ENCODE measurements at regions not wholly inside any gene's neighbourhood (a gene's known extent, or its start where the extent isn't known, plus 50 kb on each side); places are given as distances from the start of the nearest gene placed in this dataset.
A peak's percentile ranks its signal among the peaks of the same experiment; 100 is the strongest.
"Not testable (repeated sequence)": the region's sequence is repeated elsewhere in the genome, so short reads cannot be mapped to it uniquely, and the experiment has no call there.

DNA sequence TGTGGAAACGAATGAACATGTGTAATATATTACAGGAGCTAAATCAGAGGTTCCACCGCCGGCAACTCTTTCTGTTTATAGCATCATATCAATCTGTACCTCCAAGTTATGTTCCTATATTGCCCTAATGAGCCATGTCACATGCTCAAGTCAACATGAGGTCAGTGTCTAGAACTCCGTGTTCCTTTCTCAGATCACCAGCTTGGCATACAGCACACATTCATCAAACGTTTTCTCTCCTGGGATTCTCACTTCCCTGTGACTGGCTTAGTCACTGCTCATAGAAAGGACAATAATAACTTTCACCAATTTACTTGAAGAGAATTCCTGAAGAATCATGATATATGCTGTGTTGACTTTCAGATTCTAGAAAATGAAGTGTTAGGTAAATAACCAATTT lies 532.0 kb upstream of the SPANXN1 start:
- H3K9me3 ChIP-seq: peaks cover 2% of the 10 kb centered on the region; the same call in 1 of the 2 replicates
- no peaks in the 10 kb centered on the region for H3K4me1 ChIP-seq
- DNase-seq (ENCODE audit: low spot score in 2 of 2): no peak
- in situ Hi-C loops (cut with MboI; ENCODE audit: low sequenced_read_pairs): no loop called here
- H3K27me3 ChIP-seq (ENCODE audit: low read depth): no peaks in the 10 kb centered on the region
- no peaks in the 10 kb centered on the region for H3K36me3 ChIP-seq (replicated peaks)
- H3K4me3 ChIP-seq: no peak overlapping the region

DNA sequence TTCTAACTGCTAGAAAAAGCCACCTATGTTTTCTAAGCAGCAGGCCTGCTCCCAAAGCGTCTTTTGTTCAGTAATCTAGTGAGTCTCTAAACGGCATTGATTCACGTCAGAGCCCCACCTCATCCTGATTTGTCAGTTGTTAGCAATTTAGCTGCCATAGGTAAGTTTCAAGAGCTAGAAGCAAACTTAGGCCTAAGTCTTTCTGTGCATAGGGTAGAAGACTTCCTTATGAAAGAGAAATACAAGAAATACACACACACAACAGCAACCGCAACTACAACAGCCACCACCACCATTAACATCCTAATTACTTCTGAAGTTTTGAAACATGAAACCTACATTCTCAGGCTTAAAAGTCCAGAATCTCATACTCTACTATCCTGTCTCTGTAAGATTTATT lies 531.1 kb upstream of the SPANXN1 start:
- DNase-seq (ENCODE audit: low spot score in 2 of 2): no peak
- in situ Hi-C loops (cut with MboI; ENCODE audit: low sequenced_read_pairs): no loop called here
- Histone ChIP-seq H3K4me3 (no peak overlapping the region), H3K4me1 (no peaks in the 10 kb centered on the region), H3K36me3 (replicated peaks) (no peaks in the 10 kb centered on the region), H3K9me3 (peaks cover 2% of the 10 kb centered on the region; the same call in 1 of the 2 replicates), H3K27me3 (ENCODE audit: low read depth) (no peaks in the 10 kb centered on the region)

DNA sequence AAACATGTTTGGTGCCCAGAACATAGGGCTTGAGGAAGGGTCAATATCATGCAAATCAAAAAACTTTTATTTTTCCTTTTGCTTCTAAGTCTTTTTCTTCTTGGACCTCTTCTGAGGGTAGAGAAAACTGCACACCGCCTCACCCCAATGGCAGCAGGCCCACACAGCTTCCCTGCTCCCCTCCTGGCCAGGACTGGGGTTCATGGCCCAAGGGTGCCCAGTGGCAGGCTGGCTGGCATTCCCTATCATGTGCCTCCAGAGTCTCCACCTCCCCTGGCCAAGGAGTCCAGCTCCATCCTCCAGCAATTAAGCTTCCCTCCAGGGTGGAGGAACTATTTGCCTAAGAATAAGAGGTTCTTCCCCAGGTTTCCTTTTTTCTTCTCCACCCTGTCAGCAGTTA lies 529.6 kb upstream of the SPANXN1 start:
- H3K27me3 ChIP-seq (ENCODE audit: low read depth): no peaks in the 10 kb centered on the region
- peaks cover 2% of the 10 kb centered on the region; the same call in 1 of the 2 replicates for H3K9me3 ChIP-seq
- no peaks in the 10 kb centered on the region for H3K36me3 ChIP-seq (replicated peaks)
- no peaks in the 10 kb centered on the region for H3K4me1 ChIP-seq
- DNase-seq (ENCODE audit: low spot score in 2 of 2): no peak
- H3K4me3 ChIP-seq: no peak overlapping the region
- in situ Hi-C loops (cut with MboI; ENCODE audit: low sequenced_read_pairs): no loop called here

DNA sequence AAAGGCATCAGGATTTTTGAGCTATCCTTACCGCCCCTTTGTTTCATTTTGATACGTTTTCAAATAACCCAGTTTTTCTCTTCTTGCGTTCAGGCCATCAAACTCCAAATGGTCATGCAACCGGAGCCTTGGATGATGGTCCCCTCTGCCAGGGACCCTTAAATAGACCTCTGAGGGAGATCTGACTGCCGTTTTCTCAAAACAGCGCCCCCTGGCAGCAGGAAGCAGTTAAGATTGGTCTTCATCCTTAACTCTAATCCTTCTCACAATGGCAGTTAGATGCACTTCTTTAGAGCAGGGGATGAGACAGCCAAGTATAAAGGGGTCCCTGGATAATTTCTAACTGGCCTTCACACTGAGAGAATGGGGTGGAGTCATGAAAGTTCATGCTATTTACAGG lies 525.0 kb upstream of the SPANXN1 start:
- H3K4me1 ChIP-seq: no peaks in the 10 kb centered on the region
- H3K27me3 ChIP-seq (ENCODE audit: low read depth): no peaks in the 10 kb centered on the region
- in situ Hi-C loops (cut with MboI; ENCODE audit: low sequenced_read_pairs): no loop called here
- no peak overlapping the region for H3K4me3 ChIP-seq
- no peaks in the 10 kb centered on the region for H3K36me3 ChIP-seq (replicated peaks)
- peak in 1 of 2 experiments; percentile 11 for DNase-seq (ENCODE audit: low spot score in 2 of 2)
- H3K9me3 ChIP-seq: peaks cover 2% of the 10 kb centered on the region; the same call in 1 of the 2 replicates

DNA sequence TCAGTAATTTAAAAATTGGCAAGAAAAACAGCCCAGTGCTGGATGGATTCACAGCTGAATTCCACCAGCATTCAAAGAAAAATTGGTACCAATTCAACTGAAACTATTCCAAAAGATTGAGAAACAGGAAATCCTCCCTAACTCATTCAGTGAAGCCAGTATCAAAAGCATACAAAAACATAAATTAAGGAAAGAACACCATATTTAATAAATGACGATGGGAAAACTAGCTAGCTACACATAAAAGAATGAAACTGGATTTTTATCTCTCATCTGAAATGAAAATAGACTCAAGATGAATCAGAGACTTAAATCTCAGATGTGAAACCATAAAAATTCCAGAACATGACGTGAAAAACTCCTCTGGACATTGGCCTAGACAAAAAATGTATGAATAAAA lies 516.8 kb upstream of the SPANXN1 start:
- Histone ChIP-seq H3K27me3 (ENCODE audit: low read depth) (no peaks in the 10 kb centered on the region), H3K9me3 (no peaks in the 10 kb centered on the region), H3K36me3 (replicated peaks) (no peaks in the 10 kb centered on the region), H3K4me3 (no peak overlapping the region), H3K4me1 (no peaks in the 10 kb centered on the region)
- DNase-seq (ENCODE audit: low spot score in 2 of 2): no peak
- in situ Hi-C loops (cut with MboI; ENCODE audit: low sequenced_read_pairs): no loop called here

GRCh38 chrX:144732588-144732987 lies 514.7 kb upstream of the SPANXN1 start:
- H3K9me3 ChIP-seq: no peaks in the 10 kb centered on the region
- DNase-seq (ENCODE audit: low spot score in 2 of 2): no peak
- no peaks in the 10 kb centered on the region for H3K36me3 ChIP-seq (replicated peaks)
- in situ Hi-C loops (cut with MboI; ENCODE audit: low sequenced_read_pairs): no loop called here
- no peaks in the 10 kb centered on the region for H3K4me1 ChIP-seq
- no peak overlapping the region for H3K4me3 ChIP-seq
- no peaks in the 10 kb centered on the region for H3K27me3 ChIP-seq (ENCODE audit: low read depth)

GRCh38 chrX:144738246-144738645 lies 509.1 kb upstream of the SPANXN1 start:
- in situ Hi-C loops (cut with MboI; ENCODE audit: low sequenced_read_pairs): no loop called here
- DNase-seq (ENCODE audit: low spot score in 2 of 2): no peak
- Histone ChIP-seq H3K36me3 (replicated peaks) (no peaks in the 10 kb centered on the region), H3K27me3 (ENCODE audit: low read depth) (no peaks in the 10 kb centered on the region), H3K4me1 (no peaks in the 10 kb centered on the region), H3K9me3 (no peaks in the 10 kb centered on the region), H3K4me3 (no peak overlapping the region)

GRCh38 chrX:144768540-144768939 lies 478.8 kb upstream of the SPANXN1 start:
- H3K36me3 ChIP-seq (replicated peaks): no peaks in the 10 kb centered on the region
- no peak overlapping the region for H3K4me3 ChIP-seq
- H3K9me3 ChIP-seq: no peaks in the 10 kb centered on the region
- no peaks in the 10 kb centered on the region for H3K27me3 ChIP-seq (ENCODE audit: low read depth)
- in situ Hi-C loops (cut with MboI; ENCODE audit: low sequenced_read_pairs): no loop called here
- no peak for DNase-seq (ENCODE audit: low spot score in 2 of 2)
- H3K4me1 ChIP-seq: no peaks in the 10 kb centered on the region

- H3K4me1 ChIP-seq; H3K36me3 ChIP-seq (replicated peaks); H3K27me3 ChIP-seq (ENCODE audit: low read depth); in situ Hi-C loops (cut with MboI; ENCODE audit: low sequenced_read_pairs); DNase-seq (ENCODE audit: low spot score in 2 of 2); H3K9me3 ChIP-seq; H3K4me3 ChIP-seq: not testable (repeated sequence)
Observed at GRCh38 chrX:144783528-144783927, 463.8 kb upstream of the SPANXN1 start.

DNA sequence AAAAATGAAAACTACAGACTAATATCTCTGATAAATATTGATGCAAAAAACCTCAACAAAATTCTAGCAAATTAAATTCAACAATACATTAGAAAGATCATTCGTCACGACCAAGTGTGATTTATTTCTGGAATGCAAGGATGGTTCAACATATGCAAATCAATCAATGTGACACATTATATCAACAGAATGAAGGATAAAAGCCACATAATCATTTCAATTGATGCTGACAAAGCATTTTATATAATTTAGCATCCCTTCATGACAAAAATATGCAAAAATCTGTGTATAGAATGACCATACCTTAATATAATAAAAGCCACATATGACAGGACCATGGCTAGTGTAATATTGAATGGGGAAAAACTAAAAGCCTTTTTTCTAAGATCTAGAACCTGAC lies 457.2 kb upstream of the SPANXN1 start:
- Histone ChIP-seq H3K4me3 (no peak overlapping the region), H3K27me3 (ENCODE audit: low read depth) (no peaks in the 10 kb centered on the region)
- DNase-seq (ENCODE audit: low spot score in 2 of 2): no peak

GRCh38 chrX:144791298-144791697 lies 456.0 kb upstream of the SPANXN1 start:
- no peak overlapping the region for H3K4me3 ChIP-seq
- H3K9me3 ChIP-seq: 0 out of 2 replicates have a peak, but pooled peaks cover 2% of the 10 kb centered on the region
- no peaks in the 10 kb centered on the region for H3K36me3 ChIP-seq (replicated peaks)
- H3K27me3 ChIP-seq (ENCODE audit: low read depth): no peaks in the 10 kb centered on the region
- DNase-seq (ENCODE audit: low spot score in 2 of 2): no peak
- H3K4me1 ChIP-seq: no peaks in the 10 kb centered on the region
- in situ Hi-C loops (cut with MboI; ENCODE audit: low sequenced_read_pairs): no loop called here

More for the DNA sequence above, 457.2 kb upstream of the SPANXN1 start:
- H3K9me3 ChIP-seq: 0 out of 2 replicates have a peak, but pooled peaks cover 2% of the 10 kb centered on the region
- no peaks in the 10 kb centered on the region for H3K36me3 ChIP-seq (replicated peaks)
- H3K4me1 ChIP-seq: no peaks in the 10 kb centered on the region
- in situ Hi-C loops (cut with MboI; ENCODE audit: low sequenced_read_pairs): no loop called here

- in situ Hi-C loops (cut with MboI; ENCODE audit: low sequenced_read_pairs): no loop called here
- Histone ChIP-seq H3K4me3 (no peak overlapping the region), H3K4me1 (no peaks in the 10 kb centered on the region), H3K9me3 (no peaks in the 10 kb centered on the region), H3K27me3 (ENCODE audit: low read depth) (no peaks in the 10 kb centered on the region), H3K36me3 (replicated peaks) (no peaks in the 10 kb centered on the region)
- no peak for DNase-seq (ENCODE audit: low spot score in 2 of 2)
Observed at GRCh38 chrX:144798972-144799371, 448.3 kb upstream of the SPANXN1 start.

DNA sequence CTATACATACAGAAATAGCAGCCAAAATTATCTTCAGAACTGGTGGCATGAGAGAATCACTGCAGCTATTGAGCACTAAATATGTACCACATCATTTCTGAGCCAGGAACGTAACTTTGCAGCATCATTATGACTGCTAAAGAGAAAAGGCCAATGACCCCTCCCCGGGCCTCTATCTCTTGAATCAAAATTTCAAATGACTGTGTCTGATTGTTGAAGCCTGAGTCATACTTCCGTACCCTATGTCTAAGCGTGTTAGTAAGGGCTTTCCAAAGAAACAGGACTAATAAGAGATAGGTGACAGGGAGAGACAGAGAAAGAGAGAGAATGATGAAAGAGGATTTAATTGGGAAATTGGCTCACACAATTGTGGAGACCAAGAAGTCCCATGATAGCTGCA lies 445.5 kb upstream of the SPANXN1 start:
- Histone ChIP-seq H3K36me3 (replicated peaks) (no peaks in the 10 kb centered on the region), H3K27me3 (ENCODE audit: low read depth) (no peaks in the 10 kb centered on the region), H3K9me3 (no peaks in the 10 kb centered on the region), H3K4me1 (no peaks in the 10 kb centered on the region), H3K4me3 (no peak overlapping the region)
- no peak for DNase-seq (ENCODE audit: low spot score in 2 of 2)
- in situ Hi-C loops (cut with MboI; ENCODE audit: low sequenced_read_pairs): no loop called here

DNA sequence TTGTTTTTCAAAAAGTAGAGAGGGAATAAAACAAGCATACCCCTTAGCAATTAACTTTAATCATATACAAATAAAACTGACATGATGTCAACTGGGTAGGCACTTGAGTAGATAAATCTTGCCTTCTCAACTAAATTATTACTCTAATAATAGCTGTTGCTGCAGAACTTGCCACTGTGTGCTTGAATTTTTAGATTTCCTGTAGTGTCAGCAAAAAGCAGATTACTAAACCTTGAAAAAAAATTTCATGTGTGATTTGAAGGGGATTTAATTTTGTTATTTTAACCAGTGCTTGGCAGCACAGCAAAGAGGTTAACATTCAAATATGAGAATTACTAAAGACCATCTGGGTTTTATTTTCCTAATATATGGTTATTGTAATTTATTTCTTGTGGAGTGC lies 438.3 kb upstream of the SPANXN1 start:
- H3K27me3 ChIP-seq (ENCODE audit: low read depth): no peaks in the 10 kb centered on the region
- H3K4me1 ChIP-seq: no peaks in the 10 kb centered on the region
- in situ Hi-C loops (cut with MboI; ENCODE audit: low sequenced_read_pairs): no loop called here
- DNase-seq (ENCODE audit: low spot score in 2 of 2): no peak
- H3K4me3 ChIP-seq: no peak overlapping the region
- H3K9me3 ChIP-seq: no peaks in the 10 kb centered on the region
- H3K36me3 ChIP-seq (replicated peaks): no peaks in the 10 kb centered on the region

DNA sequence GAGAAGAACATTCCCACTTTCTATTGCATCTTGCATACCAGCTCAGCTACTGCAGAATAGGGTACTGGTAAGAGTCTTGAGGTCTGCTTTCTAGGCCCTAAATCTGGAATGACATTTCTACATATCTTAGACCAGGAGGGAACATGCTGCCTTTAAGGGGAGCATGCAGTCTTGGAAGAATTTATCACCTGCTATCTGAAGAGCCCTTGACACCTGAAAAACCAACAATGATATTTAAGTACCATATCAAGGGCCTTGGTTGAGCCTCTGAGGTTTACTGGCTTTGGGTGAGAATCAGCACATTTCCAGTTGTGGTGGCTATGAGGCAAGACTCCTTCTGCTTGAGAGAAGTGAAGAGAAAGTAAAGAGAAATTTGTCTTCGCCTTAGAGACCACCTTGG lies 436.8 kb upstream of the SPANXN1 start:
- no peak for DNase-seq (ENCODE audit: low spot score in 2 of 2)
- Histone ChIP-seq H3K4me1 (no peaks in the 10 kb centered on the region), H3K4me3 (no peak overlapping the region), H3K27me3 (ENCODE audit: low read depth) (no peaks in the 10 kb centered on the region), H3K9me3 (no peaks in the 10 kb centered on the region), H3K36me3 (replicated peaks) (no peaks in the 10 kb centered on the region)
- in situ Hi-C loops (cut with MboI; ENCODE audit: low sequenced_read_pairs): no loop called here
